CD4-positive, alpha-beta memory T cell (primary cell): ENCODE measurements at regions not wholly inside any gene's neighbourhood (a gene's known extent, or its start where the extent isn't known, plus 50 kb on each side); places are given as distances from the start of the nearest gene placed in this dataset.
"Not testable (repeated sequence)": the region's sequence is repeated elsewhere in the genome, so short reads cannot be mapped to it uniquely, and the experiment has no call there.

Source experiments
- CTCF ChIA-PET: fragments of 350-600 bp; sonication (Branson Sonifier 250); formaldehyde crosslinking; loops from one replicate; lab custom pipeline; 2021; ENCODE audit warnings: inconsistent platforms; ENCODE audit not compliant: partially characterized antibody; lab: Charles Lee
- POLR2A ChIA-PET: fragments of 350-600 bp; sonication (Branson Sonifier 250); formaldehyde crosslinking; loops from one replicate; lab custom pipeline; 2021; ENCODE audit not compliant: partially characterized antibody; lab: Charles Lee
- DNase-seq, 5 donors: peaks; one replicate each; pipeline versions ENCODE4 v3.0.0 to v3.0.0-alpha.2; 2020 to 2022; ENCODE audit warnings: mixed read lengths in 1 of 5
- H3K27ac ChIP-seq: one replicate; pipeline ENCODE4 v1.7.0; 2013; ENCODE audit warnings: low read depth, low read length
- H3K27me3 ChIP-seq: 2 replicates; pipeline ENCODE4 v1.7.0; 2013; ENCODE audit warnings: mild to moderate bottlenecking, low read length, moderate library complexity; ENCODE audit not compliant: insufficient read depth
- H3K36me3 ChIP-seq: 2 replicates; pipeline ENCODE4 v1.7.0; 2013; ENCODE audit warnings: mild to moderate bottlenecking, low read length, moderate library complexity; ENCODE audit not compliant: insufficient read depth
- H3K4me1 ChIP-seq: 2 replicates; pipeline ENCODE4 v1.7.0; 2013; ENCODE audit warnings: mild to moderate bottlenecking, low read length, moderate library complexity; ENCODE audit not compliant: insufficient read depth
- H3K4me3 ChIP-seq, 2 donors: one replicate each; pipeline ENCODE4 v1.7.0; 2013; ENCODE audit warnings: low read length in 2 of 2, mild to moderate bottlenecking in 1 of 2
- H3K9me3 ChIP-seq, 2 donors: one replicate each; pipeline ENCODE4 v1.7.0; 2013; ENCODE audit warnings: low read length in 2 of 2, control low read depth in 1 of 2; ENCODE audit not compliant: control insufficient read depth in 1 of 2
- H3K27ac Mint-ChIP-seq, 7 donors: one replicate each; pipeline ENCODE4 v1.8.0; 2020 to 2021; ENCODE audit warnings: mixed read lengths in 7 of 7, mild to moderate bottlenecking in 6 of 7, inconsistent platforms in 3 of 7, moderate library complexity in 3 of 7
- H3K27me3 Mint-ChIP-seq, 2 donors: one replicate each; pipeline ENCODE4 v1.8.0; 2020 to 2021; ENCODE audit warnings: mixed read lengths in 2 of 2
- H3K36me3 Mint-ChIP-seq, 2 donors: one replicate each; pipeline ENCODE4 v1.8.0; 2020 to 2021; ENCODE audit warnings: mixed read lengths in 2 of 2, inconsistent platforms in 1 of 2, mild to moderate bottlenecking in 1 of 2
- H3K4me1 Mint-ChIP-seq, 4 donors: one replicate each; pipeline ENCODE4 v1.8.0; 2020 to 2021; ENCODE audit warnings: mixed read lengths in 4 of 4, mild to moderate bottlenecking in 1 of 4
- H3K4me3 Mint-ChIP-seq, 8 donors: one replicate each; pipeline ENCODE4 v1.8.0; 2020 to 2021; ENCODE audit warnings: mixed read lengths in 8 of 8, mild to moderate bottlenecking in 7 of 8, moderate library complexity in 6 of 8, inconsistent platforms in 3 of 8
- H3K9me3 Mint-ChIP-seq, 8 donors: one replicate each; pipeline ENCODE4 v1.8.0; 2020 to 2021; ENCODE audit warnings: mixed read lengths in 8 of 8, mild to moderate bottlenecking in 5 of 8, inconsistent platforms in 3 of 8, moderate library complexity in 1 of 8
- intact Hi-C: fragments of 100-400 bp; cut with micrococcal nuclease; formaldehyde crosslinking; loops from one replicate; pipeline ENCODE4 v1.15.1; 2023

DNA sequence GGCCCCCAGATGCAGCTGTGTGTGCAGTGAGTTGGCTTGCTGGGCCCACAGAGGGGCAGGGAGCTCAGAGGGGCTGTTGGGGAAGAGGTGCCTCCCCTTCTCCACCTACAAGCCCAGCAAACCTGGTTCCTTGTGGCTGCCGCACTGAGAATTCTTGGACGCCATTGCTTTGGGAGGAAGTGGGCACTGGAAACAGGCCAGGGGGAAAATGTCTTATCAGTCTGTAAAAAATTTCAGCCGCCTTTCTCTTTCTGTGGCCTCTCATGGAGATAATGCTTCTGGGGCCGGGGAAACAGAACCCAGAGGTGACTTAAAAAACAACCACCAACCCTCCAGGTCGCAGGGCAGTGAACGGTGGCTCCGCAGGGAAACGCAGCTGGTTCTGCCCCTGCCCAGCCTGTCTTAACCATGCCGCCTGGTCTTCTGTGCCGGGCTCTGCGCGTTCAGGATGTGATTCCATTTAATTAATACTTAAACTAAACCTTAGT lies 167.7 kb downstream of the LAT start:
- H3K9me3 ChIP-seq, H3K27me3 ChIP-seq, H3K27me3 Mint-ChIP-seq, H3K36me3 ChIP-seq, CTCF ChIA-PET, H3K9me3 Mint-ChIP-seq, H3K4me3 Mint-ChIP-seq, H3K4me3 ChIP-seq, intact Hi-C loops, POLR2A ChIA-PET, DNase-seq, H3K27ac ChIP-seq: not testable (repeated sequence)
- H3K4me1 ChIP-seq = peaks cover 27% of the 10 kb centered on the region
- Mint-ChIP-seq H3K27ac (peak overlapping the region in 4 of 7 donors; percentile 30 to 77 (median 50)), H3K36me3 (peaks cover 13 to 14% of the 10 kb centered on the region in 2 donors), H3K4me1 (peaks cover 26 to 69% (median 44%) of the 10 kb centered on the region in 4 donors)

DNA sequence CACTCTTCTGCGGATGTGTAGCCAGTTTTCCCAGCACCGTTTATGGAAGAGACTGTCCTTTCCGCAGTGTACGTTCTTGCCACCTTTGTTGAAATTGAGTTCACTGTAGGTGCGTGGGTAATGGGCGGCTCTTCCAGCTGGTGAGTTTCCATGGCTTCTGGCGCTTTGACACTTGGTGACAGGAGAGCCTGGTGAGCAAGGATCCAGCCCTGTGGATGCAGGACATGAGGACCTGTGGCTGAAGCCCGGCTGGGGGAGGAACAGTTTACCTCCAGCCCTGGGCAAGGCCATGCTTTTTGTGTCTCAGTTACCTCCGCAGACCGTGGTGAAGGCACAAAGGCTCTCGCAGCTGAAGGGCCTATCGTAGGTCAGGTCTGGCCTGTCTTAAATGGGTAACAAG lies 166.5 kb downstream of the LAT start:
- H3K27ac ChIP-seq = no peak overlapping the region
- peaks cover 19 to 67% (median 38%) of the 10 kb centered on the region in 4 donors for H3K4me1 Mint-ChIP-seq
- H3K36me3 ChIP-seq = no peaks in the 10 kb centered on the region
- peaks cover 5 to 15% of the 10 kb centered on the region in 2 donors for H3K36me3 Mint-ChIP-seq
- H3K4me3 ChIP-seq = no peak overlapping the region
- H3K4me1 ChIP-seq = peaks cover 27% of the 10 kb centered on the region
- no peaks in the 10 kb centered on the region for H3K27me3 Mint-ChIP-seq
- DNase-seq = no peak
- intact Hi-C loops = no loop called here
- no peaks in the 10 kb centered on the region for H3K9me3 Mint-ChIP-seq
- H3K4me3 Mint-ChIP-seq = no peak overlapping the region
- no peaks in the 10 kb centered on the region for H3K9me3 ChIP-seq
- ChIA-PET CTCF (interaction anchor here (1.6 kb wide), 1 partner anchor 37 kb away, joined by 4 read pairs; no protein-coding TSS in a partner anchor), POLR2A (interaction anchor here (0.7 kb wide), 1 partner anchor 36 kb away, joined by 3 read pairs; no protein-coding TSS in a partner anchor)
- H3K27ac Mint-ChIP-seq = peak overlapping the region in 4 of 7 donors; percentile 37 to 68 (median 56)
- no peaks in the 10 kb centered on the region for H3K27me3 ChIP-seq

DNA sequence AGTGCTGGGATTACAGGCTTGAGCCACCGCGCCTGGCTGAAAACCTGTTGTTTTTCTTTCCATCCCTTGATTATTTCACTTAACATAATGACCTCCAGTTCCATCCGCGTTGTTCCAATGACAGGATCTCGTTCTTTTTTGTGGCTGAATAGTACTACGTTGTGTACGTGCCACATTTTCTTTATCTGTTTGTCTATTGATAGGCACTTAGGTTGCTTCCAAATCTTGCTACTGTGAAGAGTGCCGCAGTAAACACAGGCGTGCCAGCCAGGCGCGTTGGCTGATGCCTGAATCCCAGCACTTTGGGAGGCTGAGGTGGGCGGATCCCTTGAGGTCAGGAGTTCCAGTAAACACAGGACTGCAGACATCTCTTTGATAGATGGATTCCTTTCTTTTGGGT lies 165.1 kb downstream of the LAT start:
- DNase-seq, H3K36me3 ChIP-seq, POLR2A ChIA-PET, H3K9me3 Mint-ChIP-seq, H3K9me3 ChIP-seq, H3K27me3 Mint-ChIP-seq, H3K4me3 ChIP-seq, intact Hi-C loops, H3K27me3 ChIP-seq: not testable (repeated sequence)
- Histone ChIP-seq H3K27ac (peak overlapping the region; percentile 55), H3K4me1 (peaks cover 27% of the 10 kb centered on the region)
- H3K4me3 Mint-ChIP-seq = peak overlapping the region in 5 of 8 donors; percentile 51 to 92 (median 75)
- peak overlapping the region; percentile 85 to 99 (median 97) for H3K27ac Mint-ChIP-seq
- peaks cover 16 to 53% (median 38%) of the 10 kb centered on the region in 4 donors for H3K4me1 Mint-ChIP-seq
- peaks cover 15 to 21% of the 10 kb centered on the region in 2 donors for H3K36me3 Mint-ChIP-seq
- CTCF ChIA-PET = interaction anchor here (1.6 kb wide), 1 partner anchor 35 kb away, joined by 4 read pairs; no protein-coding TSS in a partner anchor

DNA sequence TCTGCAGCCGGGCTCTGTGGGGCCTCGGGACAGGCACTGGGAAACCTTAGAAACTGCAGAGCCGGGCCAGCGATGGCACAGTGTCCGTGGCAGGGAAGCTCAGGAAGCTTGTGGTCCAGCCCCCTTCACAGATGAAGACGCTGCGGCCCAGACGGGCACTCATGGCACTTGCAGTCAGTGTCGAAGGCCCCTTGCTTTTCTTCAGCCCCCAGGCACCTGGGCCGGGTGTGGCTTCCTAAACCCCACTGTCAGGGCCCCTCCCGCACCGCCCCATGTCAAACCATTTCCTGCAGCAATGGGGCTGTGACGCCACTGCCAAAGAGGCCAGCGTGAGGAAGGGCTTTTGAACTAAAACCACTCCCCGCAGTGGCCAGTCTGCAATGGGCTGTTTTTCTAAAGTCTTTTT lies 164.0 kb downstream of the LAT start:
- Mint-ChIP-seq H3K36me3 (peaks cover 15 to 20% of the 10 kb centered on the region in 2 donors), H3K9me3 (no peaks in the 10 kb centered on the region), H3K4me1 (peaks cover 15 to 47% (median 35%) of the 10 kb centered on the region in 4 donors), H3K4me3 (peak overlapping the region; percentile 45 to 92 (median 66)), H3K27me3 (no peaks in the 10 kb centered on the region), H3K27ac (peak overlapping the region; percentile 85 to 99 (median 97))
- Histone ChIP-seq H3K27me3 (no peaks in the 10 kb centered on the region), H3K9me3 (no peaks in the 10 kb centered on the region), H3K4me1 (peaks cover 27% of the 10 kb centered on the region), H3K36me3 (no peaks in the 10 kb centered on the region), H3K4me3 (no peak overlapping the region), H3K27ac (peak overlapping the region; percentile 55)
- ChIA-PET POLR2A (no interaction called here), CTCF (no interaction called here)
- peak; percentile 84 to 90 (median 88) for DNase-seq
- intact Hi-C loops = no loop called here

DNA sequence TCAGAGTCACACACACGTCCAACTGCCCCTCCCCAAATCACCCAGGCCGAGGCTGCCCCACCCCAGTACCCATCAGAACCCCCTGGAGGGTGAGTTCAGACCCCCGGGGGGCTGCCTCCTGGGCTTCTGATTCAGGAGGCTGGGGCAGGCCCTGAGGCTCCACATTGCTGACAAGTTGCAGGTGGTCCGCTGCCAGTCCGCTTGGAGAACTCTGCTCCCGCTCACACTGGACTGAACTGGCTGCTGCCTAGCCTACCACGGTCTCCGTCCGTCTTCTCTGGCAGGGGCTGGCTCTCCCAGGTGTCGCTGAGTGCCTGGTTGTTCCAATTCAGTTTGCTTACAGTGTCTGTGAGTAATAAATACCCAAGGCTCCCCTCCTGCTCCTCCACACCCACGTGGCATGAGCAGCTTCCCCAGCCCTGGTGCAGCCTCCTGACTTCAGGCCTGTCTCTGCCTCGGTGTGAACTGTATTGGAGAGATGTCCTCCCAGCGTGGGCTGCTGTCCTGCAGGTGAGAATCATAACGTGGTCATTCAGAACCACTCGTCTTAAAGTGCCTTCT lies 163.4 kb downstream of the LAT start:
- Histone ChIP-seq H3K27ac (peak overlapping the region; percentile 55), H3K4me1 (peaks cover 27% of the 10 kb centered on the region), H3K4me3 (no peak overlapping the region), H3K36me3 (no peaks in the 10 kb centered on the region), H3K9me3 (no peaks in the 10 kb centered on the region), H3K27me3 (no peaks in the 10 kb centered on the region)
- intact Hi-C loops = no loop called here
- H3K4me3 Mint-ChIP-seq = peak overlapping the region in 7 of 8 donors; percentile 51 to 92 (median 75)
- H3K4me1 Mint-ChIP-seq = peaks cover 15 to 45% (median 33%) of the 10 kb centered on the region in 4 donors
- H3K27ac Mint-ChIP-seq = peak overlapping the region; percentile 85 to 99 (median 97)
- H3K9me3 Mint-ChIP-seq = no peaks in the 10 kb centered on the region
- peak in 1 of 5 donors; percentile 7 for DNase-seq
- POLR2A ChIA-PET = no interaction called here
- H3K27me3 Mint-ChIP-seq = no peaks in the 10 kb centered on the region
- peaks cover 15 to 20% of the 10 kb centered on the region in 2 donors for H3K36me3 Mint-ChIP-seq
- CTCF ChIA-PET = no interaction called here

DNA sequence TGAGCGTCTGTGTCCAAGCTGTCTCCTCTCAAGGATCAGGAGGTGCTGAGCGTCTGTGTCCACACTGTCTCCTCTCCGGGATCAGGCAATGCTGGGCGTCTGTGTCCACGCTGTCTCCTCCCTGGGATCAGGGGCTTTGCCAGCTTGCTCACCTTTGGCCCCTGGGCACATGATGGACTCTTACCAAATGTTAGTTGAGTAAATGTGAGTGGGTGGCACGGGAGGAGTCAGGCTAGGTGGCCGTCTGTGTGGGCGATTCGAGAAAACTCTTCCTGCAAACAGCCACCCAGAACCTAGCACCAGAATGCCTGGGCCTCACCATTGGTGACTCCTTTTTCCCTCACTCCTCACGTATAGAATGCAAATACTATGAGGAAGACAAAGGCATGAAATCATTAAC lies 162.9 kb downstream of the LAT start:
- peaks cover 27% of the 10 kb centered on the region for H3K4me1 ChIP-seq
- H3K27ac ChIP-seq, POLR2A ChIA-PET, intact Hi-C loops, H3K9me3 Mint-ChIP-seq, H3K9me3 ChIP-seq, CTCF ChIA-PET, DNase-seq, H3K36me3 ChIP-seq, H3K27me3 Mint-ChIP-seq, H3K27me3 ChIP-seq, H3K4me3 ChIP-seq: not testable (repeated sequence)
- H3K4me3 Mint-ChIP-seq = peak overlapping the region in 1 of 8 donors; percentile 36
- H3K27ac Mint-ChIP-seq = peak overlapping the region; percentile 57 to 94 (median 86)
- peaks cover 15 to 20% of the 10 kb centered on the region in 2 donors for H3K36me3 Mint-ChIP-seq
- H3K4me1 Mint-ChIP-seq = peaks cover 15 to 45% (median 33%) of the 10 kb centered on the region in 4 donors

DNA sequence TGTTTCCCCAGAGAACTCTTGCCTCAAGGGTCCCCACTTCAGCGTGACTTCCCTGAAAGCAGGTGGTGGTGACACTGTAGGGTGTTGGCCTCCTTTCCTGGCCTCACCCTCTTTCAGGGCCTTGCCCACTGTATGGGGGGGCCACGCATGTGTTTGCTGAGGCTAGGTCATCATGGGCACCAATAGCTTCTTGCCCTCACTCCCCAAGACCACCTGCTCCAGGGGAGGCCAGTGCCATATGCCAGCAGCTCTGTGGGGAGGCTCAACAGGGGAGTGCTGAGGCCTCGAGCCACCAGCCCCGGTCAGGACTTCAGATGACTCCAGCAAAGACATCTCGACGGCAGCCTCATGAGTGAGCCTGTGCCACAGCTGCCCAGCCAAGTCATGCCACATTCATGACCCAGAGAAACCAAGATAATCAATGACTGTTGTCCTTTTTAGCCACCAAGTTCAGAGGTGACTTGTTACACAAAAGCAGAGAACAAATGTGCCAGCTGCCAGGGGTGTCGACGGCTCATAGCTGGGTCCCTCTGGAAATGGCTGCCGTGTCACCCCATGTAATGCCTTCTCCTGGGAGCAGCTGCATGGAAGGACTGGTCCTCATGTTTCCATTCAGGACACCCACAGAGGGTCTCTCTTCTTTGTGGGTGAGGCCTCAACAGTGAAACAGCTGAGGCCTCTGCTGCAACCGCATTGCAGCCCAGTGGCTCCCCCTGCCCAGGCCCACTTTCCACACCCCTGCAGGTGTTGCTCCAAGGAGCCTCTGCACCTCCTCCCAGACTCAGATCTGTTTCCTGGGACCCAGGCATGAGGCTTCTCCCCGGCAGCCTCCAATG lies 162.2 kb downstream of the LAT start:
- H3K9me3 Mint-ChIP-seq, H3K4me3 ChIP-seq, intact Hi-C loops, H3K27me3 ChIP-seq, H3K4me3 Mint-ChIP-seq, H3K27me3 Mint-ChIP-seq, POLR2A ChIA-PET, H3K9me3 ChIP-seq, CTCF ChIA-PET, DNase-seq, H3K36me3 ChIP-seq: not testable (repeated sequence)
- peaks cover 27% of the 10 kb centered on the region for H3K4me1 ChIP-seq
- H3K36me3 Mint-ChIP-seq = peaks cover 20% of the 10 kb centered on the region in 2 donors
- peak overlapping the region; percentile 4 for H3K27ac ChIP-seq
- H3K27ac Mint-ChIP-seq = peak overlapping the region in 6 of 7 donors; percentile 85 to 94 (median 92)
- peaks cover 15 to 44% (median 32%) of the 10 kb centered on the region in 4 donors for H3K4me1 Mint-ChIP-seq
